OCI-LY1 (cell line): ENCODE measurements at regions not wholly inside any gene's neighbourhood (a gene's known extent, or its start where the extent isn't known, plus 50 kb on each side); places are given as distances from the start of the nearest gene placed in this dataset.

ENCODE experiments used
- H2AFZ ChIP-seq: fragments of 200-600 bp; sonication (generic), shearing (Covaris generic); 2 replicates; pipeline ENCODE4 v1.6.0; 2014; ENCODE audit warnings: antibody characterized with exemption, mild to moderate bottlenecking, low read length
- H3F3A ChIP-seq: fragments of 200-600 bp; sonication (generic), shearing (Covaris generic); 2 replicates; pipeline ENCODE4 v1.6.0; 2014; ENCODE audit warnings: mild to moderate bottlenecking, antibody characterized with exemption, low read length, moderate library complexity; ENCODE audit not compliant: insufficient read depth
- H3K27ac ChIP-seq: fragments of 200-600 bp; sonication (generic); 2 replicates; pipeline ENCODE4 v1.5.1; 2014; ENCODE audit warnings: low read length, mixed run types, mild to moderate bottlenecking, low read depth; ENCODE audit not compliant: poor library complexity, severe bottlenecking
- H3K27me3 ChIP-seq: fragments of 200-600 bp; sonication (generic); 2 replicates; pipeline ENCODE4 v1.6.0; 2014; ENCODE audit warnings: antibody characterized with exemption, mild to moderate bottlenecking, low read length, moderate library complexity; ENCODE audit not compliant: insufficient read depth
- H3K36me3 ChIP-seq: fragments of 200-600 bp; sonication (generic); 2 replicates; pipeline ENCODE4 v1.6.1; 2014; ENCODE audit warnings: mild to moderate bottlenecking, antibody characterized with exemption, low read length, moderate library complexity, mixed read lengths; ENCODE audit not compliant: insufficient read depth
- H3K4me1 ChIP-seq: fragments of 200-600 bp; sonication (generic); 2 replicates; pipeline ENCODE4 v1.5.1; 2014; ENCODE audit warnings: mild to moderate bottlenecking, low read length, moderate library complexity; ENCODE audit not compliant: insufficient read depth, severe bottlenecking
- H3K4me2 ChIP-seq: fragments of 200-600 bp; sonication (generic), shearing (Covaris generic); 2 replicates; pipeline ENCODE4 v1.6.1; 2014; ENCODE audit warnings: low read length
- H3K4me3 ChIP-seq: fragments of 200-600 bp; sonication (generic); 2 replicates; pipeline ENCODE4 v1.5.1; 2014; ENCODE audit warnings: low read length, low read depth, mild to moderate bottlenecking, mixed read lengths; ENCODE audit not compliant: poor library complexity, severe bottlenecking
- H3K79me2 ChIP-seq: fragments of 200-600 bp; shearing (Covaris generic); 2 replicates; pipeline ENCODE4 v1.6.1; 2016; ENCODE audit warnings: mixed run types, low read length, mixed read lengths; ENCODE audit not compliant: insufficient read depth
- H3K9ac ChIP-seq: fragments of 200-600 bp; sonication (generic), shearing (Covaris generic); 2 replicates; pipeline ENCODE4 v1.6.1; 2014; ENCODE audit warnings: mild to moderate bottlenecking, low read length, mixed read lengths
- H3K9me2 ChIP-seq: fragments of 200-600 bp; sonication (generic), shearing (Covaris generic); 2 replicates; pipeline ENCODE4 v1.6.1; 2014; ENCODE audit warnings: low read depth, mild to moderate bottlenecking, low read length, mixed read lengths
- H3K9me3 ChIP-seq: fragments of 200-600 bp; shearing (Covaris generic); 2 replicates; pipeline ENCODE4 v1.6.1; 2014; ENCODE audit warnings: low read length, mixed read lengths
- H4K20me1 ChIP-seq: fragments of 200-600 bp; sonication (generic), shearing (Covaris generic); 2 replicates; pipeline ENCODE4 v1.6.0; 2016; ENCODE audit warnings: mild to moderate bottlenecking, low read length; ENCODE audit not compliant: insufficient read depth
- CTCF ChIP-seq: fragments of 200-600 bp; sonication (generic), shearing (Covaris generic); IDR thresholded peaks from 2 replicates; pipeline ENCODE4 v1.5.1; 2017; ENCODE audit warnings: mild to moderate bottlenecking, antibody characterized with exemption, low read length, moderate library complexity, mixed read lengths
- EZH2 ChIP-seq: fragments of 200-600 bp; sonication (generic), shearing (Covaris generic); IDR thresholded peaks from 2 replicates; pipeline ENCODE4 v1.8.0; 2017; ENCODE audit warnings: borderline replicate concordance, mixed run types, mild to moderate bottlenecking, antibody characterized with exemption, low read length, moderate library complexity, mixed read lengths

GRCh38 chr7:152514771-152515105 is 78.9 kb upstream of the KMT2C start:
- H3K9me3 ChIP-seq: peaks cover 15% of the 10 kb centered on the region
- TF ChIP-seq CTCF (no peak), EZH2 (no peak)
- no peak overlapping the region for H3K27ac ChIP-seq
- no peak overlapping the region for H3K4me3 ChIP-seq
- H3K4me1 ChIP-seq: no peaks in the 10 kb centered on the region
- H4K20me1 ChIP-seq: no peaks in the 10 kb centered on the region
- no peak overlapping the region for H3K4me2 ChIP-seq
- H3K27me3 ChIP-seq: no peaks in the 10 kb centered on the region
- H3F3A ChIP-seq: no peaks in the 10 kb centered on the region
- no peaks in the 10 kb centered on the region for H3K79me2 ChIP-seq
- no peaks in the 10 kb centered on the region for H3K9me2 ChIP-seq
- H3K36me3 ChIP-seq: no peaks in the 10 kb centered on the region
- H3K9ac ChIP-seq: no peak overlapping the region
- H2AFZ ChIP-seq: no peak overlapping the region

- Histone ChIP-seq H3K4me3 (no peak overlapping the region), H2AFZ (no peak overlapping the region)
- TF ChIP-seq EZH2: no peak
- TF ChIP-seq CTCF: no peak
Measured at GRCh38 chr7:152513861-152514770, 78.3 kb upstream of the KMT2C start.

GRCh38 chr7:152512706-152513105 is 76.9 kb upstream of the KMT2C start:
- TF ChIP-seq CTCF (no peak), EZH2 (no peak)
- H3K4me2 ChIP-seq: no peak overlapping the region
- H3K9me3 ChIP-seq: peaks cover 7% of the 10 kb centered on the region; the same call in 1 of the 2 replicates
- H3K9ac ChIP-seq: no peak overlapping the region
- no peak overlapping the region for H3K4me3 ChIP-seq
- H3K36me3 ChIP-seq: no peaks in the 10 kb centered on the region
- H3F3A ChIP-seq: no peaks in the 10 kb centered on the region
- H3K27me3 ChIP-seq: no peaks in the 10 kb centered on the region
- H2AFZ ChIP-seq: no peak overlapping the region
- H3K27ac ChIP-seq: no peak overlapping the region
- no peaks in the 10 kb centered on the region for H3K79me2 ChIP-seq
- no peaks in the 10 kb centered on the region for H3K9me2 ChIP-seq
- no peaks in the 10 kb centered on the region for H4K20me1 ChIP-seq
- no peaks in the 10 kb centered on the region for H3K4me1 ChIP-seq

More at GRCh38 chr7:152513861-152514770, 78.3 kb upstream of the KMT2C start:
- no peak overlapping the region for H3K27ac ChIP-seq
- no peaks in the 10 kb centered on the region for H4K20me1 ChIP-seq
- no peaks in the 10 kb centered on the region for H3F3A ChIP-seq
- H3K4me1 ChIP-seq: no peaks in the 10 kb centered on the region
- no peaks in the 10 kb centered on the region for H3K27me3 ChIP-seq
- no peaks in the 10 kb centered on the region for H3K79me2 ChIP-seq
- no peaks in the 10 kb centered on the region for H3K36me3 ChIP-seq
- peaks cover 11% of the 10 kb centered on the region for H3K9me3 ChIP-seq
- H3K4me2 ChIP-seq: no peak overlapping the region
- H3K9ac ChIP-seq: no peak overlapping the region
- H3K9me2 ChIP-seq: no peaks in the 10 kb centered on the region
